ENCODE measurements at regions not wholly inside any gene's neighbourhood (a gene's known extent, or its start where the extent isn't known, plus 50 kb on each side); places are given as distances from the start of the nearest gene placed in this dataset.
"Not testable (repeated sequence)": the region's sequence is repeated elsewhere in the genome, so short reads cannot be mapped to it uniquely, and the experiment has no call there.

GRCh38 chr4:1524761-1525160 lies 118.5 kb upstream of the NKX1-1 start:
- intact Hi-C loops (cut with DNase I, micrococcal nuclease) = no loop called here
- peaks cover 4% of the 10 kb centered on the region for H3K4me1 Mint-ChIP-seq
- H3K36me3 Mint-ChIP-seq (ENCODE audit: low read depth) = no peaks in the 10 kb centered on the region
- POLR2A ChIA-PET = no interaction called here
- CTCF ChIA-PET = interaction anchor here (0.7 kb wide), 2 partner anchors 10 to 170 kb away, joined by 3 read pairs; no protein-coding TSS in a partner anchor
- no peak for DNase-seq
- H3K9me3 Mint-ChIP-seq (ENCODE audit: low read depth) = peaks cover 3% of the 10 kb centered on the region
- no peak for ATAC-seq
- peaks cover 33% of the 10 kb centered on the region for H3K27me3 Mint-ChIP-seq
- H3K4me3 Mint-ChIP-seq = no peak overlapping the region
- no peak overlapping the region for H3K27ac Mint-ChIP-seq

GRCh38 chr4:1523907-1524636 lies 117.8 kb upstream of the NKX1-1 start:
- POLR2A ChIA-PET = no interaction called here
- intact Hi-C loops (cut with DNase I, micrococcal nuclease) = no loop called here
- peaks cover 6% of the 10 kb centered on the region for H3K4me1 Mint-ChIP-seq
- H3K36me3 Mint-ChIP-seq (ENCODE audit: low read depth) = no peaks in the 10 kb centered on the region
- CTCF ChIA-PET = interaction anchor here (0.7 kb wide), 1 partner anchor 170 kb away, joined by 3 read pairs; no protein-coding TSS in a partner anchor
- no peak for ATAC-seq
- DNase-seq = no peak
- H3K27ac Mint-ChIP-seq = no peak overlapping the region
- H3K9me3 Mint-ChIP-seq (ENCODE audit: low read depth) = peaks cover 3% of the 10 kb centered on the region
- H3K27me3 Mint-ChIP-seq = peaks cover 32% of the 10 kb centered on the region
- H3K4me3 Mint-ChIP-seq = no peak overlapping the region

GRCh38 chr4:1523506-1523905 lies 117.3 kb upstream of the NKX1-1 start:
- H3K4me1 Mint-ChIP-seq = peaks cover 6% of the 10 kb centered on the region
- POLR2A ChIA-PET = no interaction called here
- DNase-seq (no peak), ATAC-seq (no peak)
- H3K9me3 Mint-ChIP-seq (ENCODE audit: low read depth) = peaks cover 3% of the 10 kb centered on the region
- H3K4me3 Mint-ChIP-seq = no peak overlapping the region
- H3K36me3 Mint-ChIP-seq (ENCODE audit: low read depth) = no peaks in the 10 kb centered on the region
- H3K27ac Mint-ChIP-seq = no peak overlapping the region
- intact Hi-C loops (cut with DNase I, micrococcal nuclease) = no loop called here
- peaks cover 32% of the 10 kb centered on the region for H3K27me3 Mint-ChIP-seq
- CTCF ChIA-PET = interaction anchor here (0.6 kb wide), 2 partner anchors 11 to 26 kb away, joined by 3 to 4 read pairs; no protein-coding TSS in a partner anchor

GRCh38 chr4:1523033-1523432 lies 116.8 kb upstream of the NKX1-1 start:
- Mint-ChIP-seq H3K4me1 (peaks cover 6% of the 10 kb centered on the region), H3K9me3 (ENCODE audit: low read depth) (peaks cover 3% of the 10 kb centered on the region), H3K4me3 (no peak overlapping the region), H3K27me3 (peaks cover 32% of the 10 kb centered on the region), H3K27ac (no peak overlapping the region), H3K36me3 (ENCODE audit: low read depth) (no peaks in the 10 kb centered on the region)
- ChIA-PET POLR2A (no interaction called here), CTCF (interaction anchor here (0.6 kb wide), 2 partner anchors 12 to 27 kb away, joined by 3 to 4 read pairs; no protein-coding TSS in a partner anchor)
- no peak for ATAC-seq
- intact Hi-C loops (cut with DNase I, micrococcal nuclease) = no loop called here
- DNase-seq = no peak

GRCh38 chr4:1522606-1523005 lies 116.4 kb upstream of the NKX1-1 start:
- H3K27ac Mint-ChIP-seq = no peak overlapping the region
- DNase-seq (no peak), ATAC-seq (no peak)
- ChIA-PET POLR2A (no interaction called here), CTCF (interaction anchor here (0.6 kb wide), 1 partner anchor 27 kb away, joined by 3 read pairs; no protein-coding TSS in a partner anchor)
- H3K36me3 Mint-ChIP-seq (ENCODE audit: low read depth) = no peaks in the 10 kb centered on the region
- H3K9me3 Mint-ChIP-seq (ENCODE audit: low read depth) = peaks cover 3% of the 10 kb centered on the region
- peaks cover 32% of the 10 kb centered on the region for H3K27me3 Mint-ChIP-seq
- H3K4me3 Mint-ChIP-seq = no peak overlapping the region
- peaks cover 6% of the 10 kb centered on the region for H3K4me1 Mint-ChIP-seq
- intact Hi-C loops (cut with DNase I, micrococcal nuclease) = no loop called here

- peaks cover 30% of the 10 kb centered on the region for H3K27me3 Mint-ChIP-seq
- H3K4me1 Mint-ChIP-seq = peaks cover 6% of the 10 kb centered on the region
- intact Hi-C loops (cut with DNase I, micrococcal nuclease) = no loop called here
- peaks cover 3% of the 10 kb centered on the region for H3K9me3 Mint-ChIP-seq (ENCODE audit: low read depth)
- ATAC-seq = no peak
- no peaks in the 10 kb centered on the region for H3K36me3 Mint-ChIP-seq (ENCODE audit: low read depth)
- POLR2A ChIA-PET = no interaction called here
- H3K4me3 Mint-ChIP-seq = no peak overlapping the region
- no peak for DNase-seq
- no peak overlapping the region for H3K27ac Mint-ChIP-seq
- CTCF ChIA-PET = no interaction called here
Measured at GRCh38 chr4:1521821-1522361, 115.6 kb upstream of the NKX1-1 start.

GRCh38 chr4:1520795-1521576 lies 114.7 kb upstream of the NKX1-1 start:
- ATAC-seq; POLR2A ChIA-PET; intact Hi-C loops (cut with DNase I, micrococcal nuclease): not testable (repeated sequence)

GRCh38 chr4:1519787-1520661 lies 113.8 kb upstream of the NKX1-1 start:
- H3K4me1 Mint-ChIP-seq = peaks cover 6% of the 10 kb centered on the region
- peaks cover 26% of the 10 kb centered on the region for H3K27me3 Mint-ChIP-seq
- ATAC-seq (no peak), DNase-seq (no peak)
- no peak overlapping the region for H3K27ac Mint-ChIP-seq
- H3K4me3 Mint-ChIP-seq = no peak overlapping the region
- POLR2A ChIA-PET = no interaction called here
- CTCF ChIA-PET = no interaction called here
- intact Hi-C loops (cut with DNase I, micrococcal nuclease) = no loop called here
- no peaks in the 10 kb centered on the region for H3K36me3 Mint-ChIP-seq (ENCODE audit: low read depth)
- H3K9me3 Mint-ChIP-seq (ENCODE audit: low read depth) = no peaks in the 10 kb centered on the region

More at GRCh38 chr4:1520795-1521576, 114.7 kb upstream of the NKX1-1 start:
- Mint-ChIP-seq H3K4me3 (peak overlapping the region; percentile 30), H3K27me3 (peaks cover 33% of the 10 kb centered on the region)
- H3K27ac Mint-ChIP-seq; H3K36me3 Mint-ChIP-seq (ENCODE audit: low read depth); CTCF ChIA-PET; H3K9me3 Mint-ChIP-seq (ENCODE audit: low read depth); H3K4me1 Mint-ChIP-seq: not testable (repeated sequence)
- DNase-seq = peak; percentile 45

GRCh38 chr4:1518997-1519700 lies 112.9 kb upstream of the NKX1-1 start:
- ATAC-seq = no peak
- H3K36me3 Mint-ChIP-seq (ENCODE audit: low read depth) = no peaks in the 10 kb centered on the region
- CTCF ChIA-PET = interaction anchor here (0.6 kb wide), 1 partner anchor 468 kb away, joined by 4 read pairs; no protein-coding TSS in a partner anchor

GRCh38 chr4:1517592-1518411 lies 111.6 kb upstream of the NKX1-1 start:
- ATAC-seq = no peak
- intact Hi-C loops (cut with DNase I, micrococcal nuclease) = no loop called here

More at GRCh38 chr4:1518997-1519700, 112.9 kb upstream of the NKX1-1 start:
- no peaks in the 10 kb centered on the region for H3K9me3 Mint-ChIP-seq (ENCODE audit: low read depth)
- no peak overlapping the region for H3K27ac Mint-ChIP-seq
- peaks cover 6% of the 10 kb centered on the region for H3K4me1 Mint-ChIP-seq
- POLR2A ChIA-PET = no interaction called here
- intact Hi-C loops (cut with DNase I, micrococcal nuclease) = no loop called here
- H3K4me3 Mint-ChIP-seq = no peak overlapping the region
- no peak for DNase-seq
- peaks cover 26% of the 10 kb centered on the region for H3K27me3 Mint-ChIP-seq

More at GRCh38 chr4:1517592-1518411, 111.6 kb upstream of the NKX1-1 start:
- ChIA-PET CTCF (no interaction called here), POLR2A (no interaction called here)
- Mint-ChIP-seq H3K4me1 (peaks cover 6% of the 10 kb centered on the region), H3K27me3 (peaks cover 16% of the 10 kb centered on the region), H3K4me3 (no peak overlapping the region), H3K36me3 (ENCODE audit: low read depth) (no peaks in the 10 kb centered on the region), H3K9me3 (ENCODE audit: low read depth) (no peaks in the 10 kb centered on the region), H3K27ac (no peak overlapping the region)
- DNase-seq = no peak
